Skeletal muscle satellite cell (primary cell): ENCODE measurements at regions not wholly inside any gene's neighbourhood (a gene's known extent, or its start where the extent isn't known, plus 50 kb on each side); places are given as distances from the start of the nearest gene placed in this dataset.
"Not testable (repeated sequence)": the region's sequence is repeated elsewhere in the genome, so short reads cannot be mapped to it uniquely, and the experiment has no call there.

Source experiments
- H3K27me3 ChIP-seq: 2 replicates; pipeline ENCODE4 v1.7.0; 2013; ENCODE audit warnings: low read length; ENCODE audit not compliant: control insufficient read depth, insufficient read depth
- H3K36me3 ChIP-seq: 2 replicates; pipeline ENCODE4 v1.7.0; 2013; ENCODE audit warnings: mild to moderate bottlenecking, control low read depth, low read length; ENCODE audit not compliant: insufficient read depth
- H3K4me1 ChIP-seq: 2 replicates; pipeline ENCODE4 v1.7.0; 2013; ENCODE audit warnings: low read length; ENCODE audit not compliant: control insufficient read depth, insufficient read depth
- H3K4me2 ChIP-seq: 2 replicates; pipeline ENCODE4 v1.7.0; 2013; ENCODE audit warnings: mild to moderate bottlenecking, low read length
- H3K4me3 ChIP-seq: 2 replicates; pipeline ENCODE4 v1.7.0; 2013; ENCODE audit warnings: low read length
- H3K9ac ChIP-seq: 2 replicates; pipeline ENCODE4 v1.7.0; 2013; ENCODE audit warnings: mild to moderate bottlenecking, low read depth, low read length, moderate library complexity
- H3K9me3 ChIP-seq: replicated peaks from 2 replicates; pipeline ENCODE4 v1.7.0; 2013; ENCODE audit warnings: mild to moderate bottlenecking, control low read depth, low read length

GRCh38 chrX:45628041-45628440, 427.4 kb upstream of the DIPK2B start:
- Histone ChIP-seq H3K9ac (no peak overlapping the region), H3K36me3 (no peaks in the 10 kb centered on the region)

GRCh38 chrX:45623266-45623665, 422.6 kb upstream of the DIPK2B start:
- Histone ChIP-seq H3K4me1 (peaks cover 44% of the 10 kb centered on the region), H3K27me3 (no peaks in the 10 kb centered on the region), H3K9me3 (no peaks in the 10 kb centered on the region), H3K4me3 (no peak overlapping the region), H3K4me2 (no peak overlapping the region), H3K36me3 (no peaks in the 10 kb centered on the region), H3K9ac (peak overlapping the region; percentile 67)

More at GRCh38 chrX:45628041-45628440, 427.4 kb upstream of the DIPK2B start:
- peaks cover 6% of the 10 kb centered on the region for H3K9me3 ChIP-seq
- peaks cover 22% of the 10 kb centered on the region for H3K4me1 ChIP-seq
- no peak overlapping the region for H3K4me2 ChIP-seq
- H3K27me3 ChIP-seq: no peaks in the 10 kb centered on the region
- H3K4me3 ChIP-seq: no peak overlapping the region

- H3K4me2 ChIP-seq: no peak overlapping the region
- peaks cover 38% of the 10 kb centered on the region for H3K4me1 ChIP-seq
- peak overlapping the region; percentile 67 for H3K9ac ChIP-seq
- no peak overlapping the region for H3K4me3 ChIP-seq
- peaks cover 3% of the 10 kb centered on the region for H3K9me3 ChIP-seq
- H3K36me3 ChIP-seq: no peaks in the 10 kb centered on the region
- no peaks in the 10 kb centered on the region for H3K27me3 ChIP-seq
Observed at GRCh38 chrX:45622538-45622937, 421.9 kb upstream of the DIPK2B start.

- no peaks in the 10 kb centered on the region for H3K27me3 ChIP-seq
- H3K9ac ChIP-seq: peak overlapping the region; percentile 67
- H3K9me3 ChIP-seq: peaks cover 3% of the 10 kb centered on the region
Observed at GRCh38 chrX:45622042-45622423, 421.4 kb upstream of the DIPK2B start.

GRCh38 chrX:45621376-45622041, 420.8 kb upstream of the DIPK2B start:
- Histone ChIP-seq H3K4me2 (peak overlapping the region; percentile 2), H3K36me3 (no peaks in the 10 kb centered on the region), H3K4me3 (no peak overlapping the region), H3K9ac (peak overlapping the region; percentile 67), H3K27me3 (no peaks in the 10 kb centered on the region), H3K4me1 (peaks cover 38% of the 10 kb centered on the region), H3K9me3 (peaks cover 3% of the 10 kb centered on the region)

More at GRCh38 chrX:45622042-45622423, 421.4 kb upstream of the DIPK2B start:
- Histone ChIP-seq H3K4me3 (no peak overlapping the region), H3K4me1 (peaks cover 38% of the 10 kb centered on the region), H3K36me3 (no peaks in the 10 kb centered on the region), H3K4me2 (no peak overlapping the region)

- no peak overlapping the region for H3K4me3 ChIP-seq
Observed at GRCh38 chrX:45619290-45619689, 418.6 kb upstream of the DIPK2B start.

GRCh38 chrX:45615591-45615990, 414.9 kb upstream of the DIPK2B start:
- not testable (repeated sequence) for H3K9ac ChIP-seq, H3K9me3 ChIP-seq, H3K4me1 ChIP-seq, H3K36me3 ChIP-seq, H3K4me2 ChIP-seq, H3K4me3 ChIP-seq, H3K27me3 ChIP-seq

More at GRCh38 chrX:45619290-45619689, 418.6 kb upstream of the DIPK2B start:
- no peaks in the 10 kb centered on the region for H3K27me3 ChIP-seq
- H3K9ac ChIP-seq: peak overlapping the region; percentile 11
- H3K9me3 ChIP-seq: peaks cover 3% of the 10 kb centered on the region
- no peak overlapping the region for H3K4me2 ChIP-seq
- no peaks in the 10 kb centered on the region for H3K36me3 ChIP-seq
- H3K4me1 ChIP-seq: peaks cover 35% of the 10 kb centered on the region

GRCh38 chrX:45614853-45615252, 414.2 kb upstream of the DIPK2B start:
- Histone ChIP-seq H3K9me3 (peaks cover 5% of the 10 kb centered on the region), H3K4me1 (no peaks in the 10 kb centered on the region), H3K27me3 (no peaks in the 10 kb centered on the region), H3K9ac (no peak overlapping the region), H3K4me2 (no peak overlapping the region), H3K36me3 (no peaks in the 10 kb centered on the region), H3K4me3 (no peak overlapping the region)

- H3K4me1 ChIP-seq: peaks cover 9% of the 10 kb centered on the region
- no peaks in the 10 kb centered on the region for H3K36me3 ChIP-seq
- no peaks in the 10 kb centered on the region for H3K9me3 ChIP-seq
- H3K9ac ChIP-seq: peak overlapping the region; percentile 38
- H3K4me3 ChIP-seq: no peak overlapping the region
- H3K27me3 ChIP-seq: no peaks in the 10 kb centered on the region
- H3K4me2 ChIP-seq: no peak overlapping the region
Observed at GRCh38 chrX:45602151-45602550, 401.5 kb upstream of the DIPK2B start.

GRCh38 chrX:45601052-45601451, 400.4 kb upstream of the DIPK2B start:
- Histone ChIP-seq H3K4me3 (no peak overlapping the region), H3K27me3 (no peaks in the 10 kb centered on the region), H3K4me2 (no peak overlapping the region), H3K36me3 (no peaks in the 10 kb centered on the region), H3K4me1 (peaks cover 9% of the 10 kb centered on the region), H3K9me3 (no peaks in the 10 kb centered on the region), H3K9ac (no peak overlapping the region)

- H3K4me3 ChIP-seq: no peak overlapping the region
- H3K9ac ChIP-seq: peak overlapping the region; percentile 51
- H3K9me3 ChIP-seq: no peaks in the 10 kb centered on the region
- H3K27me3 ChIP-seq: no peaks in the 10 kb centered on the region
- H3K4me1 ChIP-seq: peaks cover 9% of the 10 kb centered on the region
- no peaks in the 10 kb centered on the region for H3K36me3 ChIP-seq
- H3K4me2 ChIP-seq: no peak overlapping the region
Observed at GRCh38 chrX:45598861-45599260, 398.2 kb upstream of the DIPK2B start.

GRCh38 chrX:45596188-45596808, 395.6 kb upstream of the DIPK2B start:
- no peak overlapping the region for H3K4me3 ChIP-seq
- no peaks in the 10 kb centered on the region for H3K36me3 ChIP-seq
- no peak overlapping the region for H3K4me2 ChIP-seq
- H3K4me1 ChIP-seq: peaks cover 5% of the 10 kb centered on the region
- no peaks in the 10 kb centered on the region for H3K9me3 ChIP-seq
- no peaks in the 10 kb centered on the region for H3K27me3 ChIP-seq
- no peak overlapping the region for H3K9ac ChIP-seq
